ENCODE measurements at regions not wholly inside any gene's neighbourhood (a gene's known extent, or its start where the extent isn't known, plus 50 kb on each side); places are given as distances from the start of the nearest gene placed in this dataset.

GRCh38 chr19:28207244-28207643 is 1005.7 kb downstream of the UQCRFS1 start:
- TF ChIP-seq GABPA (IDR thresholded peaks at IDR 0.05; ENCODE audit: low read depth): no peak
- no peak for TF ChIP-seq POLR2AphosphoS5 (IDR thresholded peaks at IDR 0.05; ENCODE audit: low read depth)
- TF ChIP-seq, protein P1, sequence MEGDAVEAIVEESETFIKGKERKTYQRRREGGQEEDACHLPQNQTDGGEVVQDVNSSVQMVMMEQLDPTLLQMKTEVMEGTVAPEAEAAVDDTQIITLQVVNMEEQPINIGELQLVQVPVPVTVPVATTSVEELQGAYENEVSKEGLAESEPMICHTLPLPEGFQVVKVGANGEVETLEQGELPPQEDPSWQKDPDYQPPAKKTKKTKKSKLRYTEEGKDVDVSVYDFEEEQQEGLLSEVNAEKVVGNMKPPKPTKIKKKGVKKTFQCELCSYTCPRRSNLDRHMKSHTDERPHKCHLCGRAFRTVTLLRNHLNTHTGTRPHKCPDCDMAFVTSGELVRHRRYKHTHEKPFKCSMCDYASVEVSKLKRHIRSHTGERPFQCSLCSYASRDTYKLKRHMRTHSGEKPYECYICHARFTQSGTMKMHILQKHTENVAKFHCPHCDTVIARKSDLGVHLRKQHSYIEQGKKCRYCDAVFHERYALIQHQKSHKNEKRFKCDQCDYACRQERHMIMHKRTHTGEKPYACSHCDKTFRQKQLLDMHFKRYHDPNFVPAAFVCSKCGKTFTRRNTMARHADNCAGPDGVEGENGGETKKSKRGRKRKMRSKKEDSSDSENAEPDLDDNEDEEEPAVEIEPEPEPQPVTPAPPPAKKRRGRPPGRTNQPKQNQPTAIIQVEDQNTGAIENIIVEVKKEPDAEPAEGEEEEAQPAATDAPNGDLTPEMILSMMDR (IDR thresholded peaks at IDR 0.05; ENCODE audit: insufficient read depth, low read length): no peak
- TF ChIP-seq, protein P2, sequence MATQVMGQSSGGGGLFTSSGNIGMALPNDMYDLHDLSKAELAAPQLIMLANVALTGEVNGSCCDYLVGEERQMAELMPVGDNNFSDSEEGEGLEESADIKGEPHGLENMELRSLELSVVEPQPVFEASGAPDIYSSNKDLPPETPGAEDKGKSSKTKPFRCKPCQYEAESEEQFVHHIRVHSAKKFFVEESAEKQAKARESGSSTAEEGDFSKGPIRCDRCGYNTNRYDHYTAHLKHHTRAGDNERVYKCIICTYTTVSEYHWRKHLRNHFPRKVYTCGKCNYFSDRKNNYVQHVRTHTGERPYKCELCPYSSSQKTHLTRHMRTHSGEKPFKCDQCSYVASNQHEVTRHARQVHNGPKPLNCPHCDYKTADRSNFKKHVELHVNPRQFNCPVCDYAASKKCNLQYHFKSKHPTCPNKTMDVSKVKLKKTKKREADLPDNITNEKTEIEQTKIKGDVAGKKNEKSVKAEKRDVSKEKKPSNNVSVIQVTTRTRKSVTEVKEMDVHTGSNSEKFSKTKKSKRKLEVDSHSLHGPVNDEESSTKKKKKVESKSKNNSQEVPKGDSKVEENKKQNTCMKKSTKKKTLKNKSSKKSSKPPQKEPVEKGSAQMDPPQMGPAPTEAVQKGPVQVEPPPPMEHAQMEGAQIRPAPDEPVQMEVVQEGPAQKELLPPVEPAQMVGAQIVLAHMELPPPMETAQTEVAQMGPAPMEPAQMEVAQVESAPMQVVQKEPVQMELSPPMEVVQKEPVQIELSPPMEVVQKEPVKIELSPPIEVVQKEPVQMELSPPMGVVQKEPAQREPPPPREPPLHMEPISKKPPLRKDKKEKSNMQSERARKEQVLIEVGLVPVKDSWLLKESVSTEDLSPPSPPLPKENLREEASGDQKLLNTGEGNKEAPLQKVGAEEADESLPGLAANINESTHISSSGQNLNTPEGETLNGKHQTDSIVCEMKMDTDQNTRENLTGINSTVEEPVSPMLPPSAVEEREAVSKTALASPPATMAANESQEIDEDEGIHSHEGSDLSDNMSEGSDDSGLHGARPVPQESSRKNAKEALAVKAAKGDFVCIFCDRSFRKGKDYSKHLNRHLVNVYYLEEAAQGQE (IDR thresholded peaks at IDR 0.05; ENCODE audit: insufficient replicate concordance, low read depth): no peak
- TF ChIP-seq SPI1 (IDR thresholded peaks at IDR 0.05; ENCODE audit: borderline replicate concordance, low read depth): no peak
- DNase-seq (ENCODE audit: low read depth in 1 of 2, low spot score in 1 of 2): no peak
- Histone ChIP-seq H3K27ac (replicated peaks) (no peak overlapping the region), H3K27me3 (ENCODE audit: insufficient read depth, poor library complexity, severe bottlenecking) (no peaks in the 10 kb centered on the region), H3K4me3 (replicated peaks; ENCODE audit: insufficient read depth, low read length) (no peak overlapping the region)

GRCh38 chr19:28201462-28201943 is 1011.4 kb downstream of the UQCRFS1 start:
- no peak for DNase-seq (ENCODE audit: low read depth in 1 of 2, low spot score in 1 of 2)
- no peaks in the 10 kb centered on the region for H3K27me3 ChIP-seq (ENCODE audit: insufficient read depth, poor library complexity, severe bottlenecking)
- H3K4me3 ChIP-seq (replicated peaks; ENCODE audit: insufficient read depth, low read length): no peak overlapping the region
- TF ChIP-seq POLR2AphosphoS5 (IDR thresholded peaks at IDR 0.05; ENCODE audit: low read depth) (no peak), GABPA (IDR thresholded peaks at IDR 0.05; ENCODE audit: low read depth) (no peak), SPI1 (IDR thresholded peaks at IDR 0.05; ENCODE audit: borderline replicate concordance, low read depth) (no peak)
- TF ChIP-seq, protein P2 (IDR thresholded peaks at IDR 0.05; ENCODE audit: insufficient replicate concordance, low read depth): no peak
- TF ChIP-seq, protein P1 (IDR thresholded peaks at IDR 0.05; ENCODE audit: insufficient read depth, low read length): no peak
- no peak overlapping the region for H3K27ac ChIP-seq (replicated peaks)

DNA sequence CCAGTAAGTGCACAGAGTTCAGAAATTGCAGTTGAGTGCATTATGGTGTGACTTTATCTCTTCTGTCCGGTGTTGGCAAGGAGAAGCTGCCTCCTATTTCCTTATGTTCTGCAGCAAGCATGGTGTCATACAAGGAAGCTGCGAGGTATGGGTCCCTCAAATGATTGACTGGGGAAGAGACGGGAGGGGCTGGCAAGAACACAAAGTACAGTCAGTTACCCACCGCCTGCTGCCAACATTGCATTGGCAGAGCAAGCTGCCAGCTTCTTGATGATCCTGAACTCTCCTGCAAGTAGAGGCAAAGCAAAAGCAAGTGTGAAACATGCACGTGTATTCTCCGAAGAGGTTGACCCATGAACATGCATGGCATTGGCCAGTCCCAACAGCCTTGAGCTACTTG is 1013.6 kb downstream of the UQCRFS1 start:
- DNase-seq (ENCODE audit: low read depth in 1 of 2, low spot score in 1 of 2): no peak
- Histone ChIP-seq H3K27ac (replicated peaks) (no peak overlapping the region), H3K4me3 (replicated peaks; ENCODE audit: insufficient read depth, low read length) (no peak overlapping the region), H3K27me3 (ENCODE audit: insufficient read depth, poor library complexity, severe bottlenecking) (no peaks in the 10 kb centered on the region)
- TF ChIP-seq, protein P2 (IDR thresholded peaks at IDR 0.05; ENCODE audit: insufficient replicate concordance, low read depth): no peak
- TF ChIP-seq GABPA (IDR thresholded peaks at IDR 0.05; ENCODE audit: low read depth) (no peak), SPI1 (IDR thresholded peaks at IDR 0.05; ENCODE audit: borderline replicate concordance, low read depth) (no peak), POLR2AphosphoS5 (IDR thresholded peaks at IDR 0.05; ENCODE audit: low read depth) (no peak)
- TF ChIP-seq, protein P1 (IDR thresholded peaks at IDR 0.05; ENCODE audit: insufficient read depth, low read length): no peak
